ENCODE measurements at regions not wholly inside any gene's neighbourhood (a gene's known extent, or its start where the extent isn't known, plus 50 kb on each side); places are given as distances from the start of the nearest gene placed in this dataset.

DNA sequence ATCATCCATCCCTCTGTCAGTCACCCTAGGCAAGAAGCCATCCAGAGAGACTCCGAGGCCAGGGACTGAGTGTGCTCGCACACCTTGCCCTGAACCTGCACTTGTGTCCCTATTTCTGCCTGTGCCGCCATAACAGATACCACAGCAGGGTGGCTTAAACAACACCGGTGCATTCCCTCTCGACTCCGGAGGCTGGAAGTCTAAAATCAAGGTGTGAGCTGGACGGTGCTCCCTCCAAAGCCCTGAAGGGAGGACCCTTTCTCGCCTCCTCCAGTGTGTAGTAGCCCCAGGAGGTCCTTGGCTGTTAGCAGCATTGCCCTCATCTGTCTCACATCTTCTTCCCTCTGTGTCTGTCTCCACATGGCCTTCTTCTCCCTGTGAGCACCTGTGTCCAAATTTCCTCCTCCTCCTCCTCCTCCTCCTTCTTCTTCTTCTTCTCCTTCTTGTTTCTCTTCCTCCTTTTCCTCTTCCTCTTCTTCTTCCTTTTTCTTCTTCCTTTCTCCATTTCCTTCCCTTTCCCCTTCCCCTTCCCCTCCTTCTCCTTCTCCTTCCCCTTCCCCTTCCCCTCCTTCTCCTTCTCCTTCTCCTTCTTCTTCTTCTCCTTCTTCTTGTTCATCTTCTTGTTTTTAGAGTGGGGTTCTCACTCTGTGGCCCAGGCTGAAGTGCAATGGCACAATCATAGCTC, 98.1 kb upstream of the ENPP6 start:
- Histone ChIP-seq H3K4me2 (ENCODE audit: insufficient read depth, low read length) (no peak overlapping the region), H3K9ac (ENCODE audit: insufficient read depth in 1 of 2, low read depth in 2 of 2, low read length in 2 of 2) (no peak overlapping the region), H3K4me1 (replicated peaks in 1 of 2; ENCODE audit: control insufficient read depth in 2 of 2, insufficient read depth in 2 of 2, low read length in 2 of 2) (no peaks in the 10 kb centered on the region; a peak in 1 of 5 replicates), H3K9me3 (replicated peaks; ENCODE audit: control insufficient read depth, insufficient read depth, low read depth, low read length) (no peaks in the 10 kb centered on the region), H2AFZ (ENCODE audit: low read depth, low read length) (no peak overlapping the region), H3K9me1 (ENCODE audit: control insufficient read depth, insufficient read depth, low read length) (no peaks in the 10 kb centered on the region), H3K36me3 (ENCODE audit: control insufficient read depth, insufficient read depth, low read length) (no peaks in the 10 kb centered on the region), H3K79me2 (ENCODE audit: control insufficient read depth, insufficient read depth, low read length) (no peaks in the 10 kb centered on the region), H3K4me3 (no peak overlapping the region), H4K20me1 (replicated peaks; ENCODE audit: control insufficient read depth, insufficient read depth, low read length) (no peaks in the 10 kb centered on the region), H3K27me3 (ENCODE audit: control insufficient read depth in 2 of 2, insufficient read depth in 2 of 2, low read length in 2 of 2) (no peaks in the 10 kb centered on the region), H3K27ac (ENCODE audit: extremely low read depth, low read depth, low read length) (no peak overlapping the region)
- CTCF ChIA-PET (ENCODE audit: low intra/inter-chr PET ratio), result no interaction called here
- FAIRE-seq, result no peak
- TF ChIP-seq BCLAF1 (IDR thresholded peaks at IDR 0.05; ENCODE audit: borderline replicate concordance in 1 of 2, control insufficient read depth in 1 of 2, low read depth in 2 of 2, low read length in 1 of 2), result no peak
- no peak for TF ChIP-seq ZNF134 (CRISPR knock-in tag; conservative IDR thresholded peaks at IDR 0.05)
- no peak for TF ChIP-seq CREBBP (IDR thresholded peaks at IDR 0.05; ENCODE audit: low read depth, low read length)
- TF ChIP-seq CHCHD3 (CRISPR knock-in tag; IDR thresholded peaks at IDR 0.05), result no peak
- TF ChIP-seq, protein P1, sequence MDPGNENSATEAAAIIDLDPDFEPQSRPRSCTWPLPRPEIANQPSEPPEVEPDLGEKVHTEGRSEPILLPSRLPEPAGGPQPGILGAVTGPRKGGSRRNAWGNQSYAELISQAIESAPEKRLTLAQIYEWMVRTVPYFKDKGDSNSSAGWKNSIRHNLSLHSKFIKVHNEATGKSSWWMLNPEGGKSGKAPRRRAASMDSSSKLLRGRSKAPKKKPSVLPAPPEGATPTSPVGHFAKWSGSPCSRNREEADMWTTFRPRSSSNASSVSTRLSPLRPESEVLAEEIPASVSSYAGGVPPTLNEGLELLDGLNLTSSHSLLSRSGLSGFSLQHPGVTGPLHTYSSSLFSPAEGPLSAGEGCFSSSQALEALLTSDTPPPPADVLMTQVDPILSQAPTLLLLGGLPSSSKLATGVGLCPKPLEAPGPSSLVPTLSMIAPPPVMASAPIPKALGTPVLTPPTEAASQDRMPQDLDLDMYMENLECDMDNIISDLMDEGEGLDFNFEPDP (CRISPR knock-in tag; IDR thresholded peaks at IDR 0.05), result no peak
- TF ChIP-seq SMAD4 (CRISPR knock-in tag; conservative IDR thresholded peaks at IDR 0.05), result no peak
- TF ChIP-seq ZNF263 (CRISPR knock-in tag; IDR thresholded peaks at IDR 0.05; ENCODE audit: borderline replicate concordance), result peak; percentile 79
- TF ChIP-seq, protein P2, sequence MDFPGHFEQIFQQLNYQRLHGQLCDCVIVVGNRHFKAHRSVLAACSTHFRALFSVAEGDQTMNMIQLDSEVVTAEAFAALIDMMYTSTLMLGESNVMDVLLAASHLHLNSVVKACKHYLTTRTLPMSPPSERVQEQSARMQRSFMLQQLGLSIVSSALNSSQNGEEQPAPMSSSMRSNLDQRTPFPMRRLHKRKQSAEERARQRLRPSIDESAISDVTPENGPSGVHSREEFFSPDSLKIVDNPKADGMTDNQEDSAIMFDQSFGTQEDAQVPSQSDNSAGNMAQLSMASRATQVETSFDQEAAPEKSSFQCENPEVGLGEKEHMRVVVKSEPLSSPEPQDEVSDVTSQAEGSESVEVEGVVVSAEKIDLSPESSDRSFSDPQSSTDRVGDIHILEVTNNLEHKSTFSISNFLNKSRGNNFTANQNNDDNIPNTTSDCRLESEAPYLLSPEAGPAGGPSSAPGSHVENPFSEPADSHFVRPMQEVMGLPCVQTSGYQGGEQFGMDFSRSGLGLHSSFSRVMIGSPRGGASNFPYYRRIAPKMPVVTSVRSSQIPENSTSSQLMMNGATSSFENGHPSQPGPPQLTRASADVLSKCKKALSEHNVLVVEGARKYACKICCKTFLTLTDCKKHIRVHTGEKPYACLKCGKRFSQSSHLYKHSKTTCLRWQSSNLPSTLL (IDR thresholded peaks at IDR 0.05), result no peak
- TF ChIP-seq, protein P3, sequence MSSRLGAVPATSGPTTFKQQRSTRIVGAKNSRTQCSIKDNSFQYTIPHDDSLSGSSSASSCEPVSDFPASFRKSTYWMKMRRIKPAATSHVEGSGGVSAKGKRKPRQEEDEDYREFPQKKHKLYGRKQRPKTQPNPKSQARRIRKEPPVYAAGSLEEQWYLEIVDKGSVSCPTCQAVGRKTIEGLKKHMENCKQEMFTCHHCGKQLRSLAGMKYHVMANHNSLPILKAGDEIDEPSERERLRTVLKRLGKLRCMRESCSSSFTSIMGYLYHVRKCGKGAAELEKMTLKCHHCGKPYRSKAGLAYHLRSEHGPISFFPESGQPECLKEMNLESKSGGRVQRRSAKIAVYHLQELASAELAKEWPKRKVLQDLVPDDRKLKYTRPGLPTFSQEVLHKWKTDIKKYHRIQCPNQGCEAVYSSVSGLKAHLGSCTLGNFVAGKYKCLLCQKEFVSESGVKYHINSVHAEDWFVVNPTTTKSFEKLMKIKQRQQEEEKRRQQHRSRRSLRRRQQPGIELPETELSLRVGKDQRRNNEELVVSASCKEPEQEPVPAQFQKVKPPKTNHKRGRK (tag; IDR thresholded peaks at IDR 0.05), result 0 out of 2 replicates have a peak, but pooled peaks have one; percentile 51
- TF ChIP-seq HMGN3 (IDR thresholded peaks at IDR 0.05; ENCODE audit: borderline replicate concordance, extremely low read depth, insufficient read length, low read depth, low read length), result no peak
- POLR2A ChIA-PET, result no interaction called here
- ATAC-seq, result peak; percentile 21; the same call in 1 of the 3 replicates
- DNase-seq (ENCODE audit: extremely low read depth in 1 of 4, low spot score in 3 of 4), result no peak
- BruUV-seq (replicated peaks), result no TSS peak
- in situ Hi-C loops (cut with MboI), result no loop called here
- WGBS (ENCODE audit: insufficient coverage, low coverage, missing lambda C conversion rate), result 56% methylated on average over 7 of the region's 8 CpGs
- intact Hi-C loops (cut with micrococcal nuclease), result no loop called here

All from K562 (cell line).